Stimulated activated CD4-positive, alpha-beta T cell treated with anti-CD3 and anti-CD28 coated beads, Interleukin-1b, Interleukin-23, amount 100 ng/mL, for 24 hours (primary cell): ENCODE measurements at regions not wholly inside any gene's neighbourhood (a gene's known extent, or its start where the extent isn't known, plus 50 kb on each side); places are given as distances from the start of the nearest gene placed in this dataset.

Source experiments
- DNase-seq, 4 experiments: peaks; one replicate each; pipeline ENCODE4 v3.0.0-alpha.2; 2020; ENCODE audit warnings: low read depth in 4 of 4, low spot score in 1 of 4

- DNase-seq: no peak
Observed at GRCh38 chr1:208511242-208511860, 267.2 kb upstream of the PLXNA2 start.

DNA sequence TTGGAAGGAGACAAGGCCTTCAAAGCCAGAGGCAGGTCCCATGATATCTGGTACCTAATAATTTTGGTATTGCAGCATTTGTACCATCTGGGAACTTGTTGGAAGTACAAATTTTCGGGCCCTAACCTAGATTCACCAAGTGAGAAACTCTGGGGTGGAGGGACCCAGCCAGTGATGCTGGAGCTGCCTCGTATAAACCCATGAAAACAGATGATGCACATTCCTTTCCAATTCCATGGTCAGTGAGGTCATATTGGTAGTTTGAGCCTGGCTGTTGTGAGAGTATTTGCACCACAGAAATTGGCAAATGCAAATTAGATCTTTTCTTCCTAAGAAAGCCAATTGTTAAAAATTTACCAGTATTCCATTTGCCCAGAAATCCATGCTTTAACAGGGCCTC is 269.6 kb upstream of the PLXNA2 start:
- DNase-seq: no peak

GRCh38 chr1:208515129-208515528 is 270.9 kb upstream of the PLXNA2 start:
- no peak for DNase-seq

DNA sequence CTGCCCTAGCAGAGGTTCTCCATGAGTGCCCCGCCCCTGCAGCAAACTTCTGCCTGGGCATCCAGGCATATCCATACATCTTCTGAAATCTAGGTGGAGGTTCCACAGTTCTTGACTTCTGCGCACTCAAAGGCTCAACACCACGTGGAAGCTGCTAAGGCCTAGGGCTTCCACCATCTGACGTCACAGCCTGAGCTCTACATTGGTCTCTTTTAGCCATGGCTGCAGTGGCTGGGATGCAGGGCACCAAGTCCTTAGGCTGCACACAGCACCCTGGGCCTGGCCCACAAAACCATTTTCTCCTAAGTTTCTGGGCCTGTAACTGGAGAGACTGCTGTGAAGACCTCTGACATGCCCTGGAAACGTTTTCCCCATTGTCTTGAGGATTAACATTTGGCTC is 272.6 kb upstream of the PLXNA2 start:
- DNase-seq: no peak

DNA sequence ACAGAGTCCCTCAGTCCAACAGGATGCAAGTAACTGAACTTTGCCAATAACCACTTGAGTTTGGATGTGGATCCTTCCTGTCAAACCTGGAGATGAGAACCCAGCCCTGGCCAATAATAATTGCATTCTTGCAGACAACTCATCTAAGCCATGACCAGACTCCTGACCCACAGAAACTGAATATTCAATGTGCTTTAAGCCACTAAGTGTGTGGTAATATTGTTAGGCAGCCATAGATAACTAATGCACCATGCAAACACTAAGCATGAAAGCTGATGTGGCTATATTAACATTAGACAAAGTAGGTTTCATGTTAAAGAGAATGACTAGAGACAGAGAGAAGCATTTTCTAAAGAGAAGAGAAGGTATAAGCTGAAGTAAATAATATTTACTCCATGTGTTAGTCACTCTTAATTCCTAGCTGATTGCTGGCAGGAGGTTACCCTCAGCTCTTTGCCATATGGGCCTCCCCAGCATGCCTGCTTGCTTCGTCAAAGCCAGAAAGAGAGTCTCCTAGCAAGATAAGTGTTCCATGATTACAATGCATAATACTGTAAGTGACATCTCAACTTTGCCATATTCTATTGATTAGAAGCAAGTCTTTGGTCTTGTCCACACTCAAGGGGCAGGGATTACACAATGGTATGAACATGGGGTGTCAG is 276.4 kb upstream of the PLXNA2 start:
- no peak for DNase-seq

GRCh38 chr1:208521534-208521933 is 277.4 kb upstream of the PLXNA2 start:
- DNase-seq: no peak

DNA sequence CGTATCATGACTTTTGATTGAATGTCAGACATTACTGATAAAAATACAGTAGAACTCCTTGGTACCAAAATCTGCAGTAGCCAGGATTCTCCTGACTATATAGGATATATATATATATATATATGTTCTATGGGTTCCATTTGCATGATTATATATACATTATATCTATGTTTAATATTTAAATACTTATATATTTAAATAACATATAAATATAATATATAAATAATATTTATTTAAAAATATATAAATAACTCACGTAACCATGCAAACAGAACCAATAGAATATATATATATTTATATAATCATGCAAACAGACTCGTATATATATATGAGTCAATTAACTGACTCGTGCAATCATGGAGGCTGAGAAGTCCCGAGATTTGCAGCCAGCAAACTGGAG is 278.8 kb upstream of the PLXNA2 start:
- no peak for DNase-seq

DNA sequence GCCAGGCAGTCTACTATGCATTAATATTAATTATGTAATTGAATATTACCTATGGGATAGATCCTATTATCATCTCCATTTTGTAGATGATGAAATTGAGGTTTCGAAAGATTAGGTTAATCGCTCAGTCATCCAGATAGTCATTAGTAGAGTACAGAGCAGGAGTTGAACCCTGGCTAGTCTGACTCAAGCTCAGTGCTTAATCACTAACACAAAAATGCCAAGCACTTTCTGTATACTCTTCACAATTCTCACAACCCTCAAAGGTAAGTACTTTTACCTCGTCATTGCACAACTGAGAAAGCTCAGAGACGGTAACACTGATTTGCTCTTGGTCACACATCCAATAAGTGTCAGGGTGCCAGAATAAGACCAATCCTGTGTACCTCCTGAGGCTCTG is 280.2 kb upstream of the PLXNA2 start:
- no peak for DNase-seq

GRCh38 chr1:208524925-208525324 is 280.7 kb upstream of the PLXNA2 start:
- DNase-seq: no peak

- no peak for DNase-seq
Observed at GRCh38 chr1:208525417-208525816, 281.2 kb upstream of the PLXNA2 start.

DNA sequence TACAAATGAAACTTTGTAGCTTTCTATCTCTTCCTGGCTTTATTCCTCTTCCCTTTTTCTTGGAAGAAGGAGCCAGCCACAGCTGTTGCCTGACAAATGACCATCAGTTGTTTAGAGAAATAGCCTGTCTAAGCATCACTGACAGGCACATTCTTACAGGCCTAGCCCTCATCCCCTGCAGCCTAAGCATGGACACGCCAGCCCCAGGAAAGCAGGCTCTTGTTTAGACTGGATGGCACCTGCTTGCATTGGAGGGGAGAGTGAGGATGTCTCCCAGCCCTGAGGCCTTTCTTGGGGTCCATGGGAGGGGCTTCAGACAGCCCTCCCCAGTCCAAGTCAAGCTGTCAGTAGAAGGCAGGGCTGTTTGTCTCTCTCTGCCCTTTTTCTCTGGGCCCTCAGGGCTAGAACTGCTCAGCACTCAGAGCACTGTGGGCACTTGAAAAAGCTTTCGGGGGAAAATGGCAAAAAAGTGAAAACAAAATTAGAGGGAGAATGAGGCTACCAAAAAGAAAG is 282.5 kb upstream of the PLXNA2 start:
- DNase-seq: no peak

DNA sequence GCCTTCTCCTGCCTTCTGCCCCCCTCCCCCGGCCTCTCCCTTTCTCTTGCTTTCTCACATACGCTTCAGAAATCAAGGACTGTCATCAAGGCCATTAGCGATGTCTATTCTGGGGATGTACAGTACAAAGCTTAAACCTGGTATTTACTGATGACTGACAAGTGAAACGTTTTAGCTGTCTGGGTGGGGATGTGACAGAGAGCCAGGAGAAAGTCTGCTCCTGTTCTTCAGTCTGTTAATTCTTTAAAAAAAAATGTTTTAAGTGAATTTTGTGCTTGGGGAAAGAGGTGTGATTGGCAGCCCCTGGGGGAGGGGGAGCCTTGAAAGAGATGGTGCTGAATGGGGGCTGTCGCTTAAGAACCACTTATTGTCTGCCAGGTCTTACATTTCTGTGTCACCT is 283.0 kb upstream of the PLXNA2 start:
- no peak for DNase-seq

GRCh38 chr1:208528578-208529240 is 284.5 kb upstream of the PLXNA2 start:
- DNase-seq: no peak

DNA sequence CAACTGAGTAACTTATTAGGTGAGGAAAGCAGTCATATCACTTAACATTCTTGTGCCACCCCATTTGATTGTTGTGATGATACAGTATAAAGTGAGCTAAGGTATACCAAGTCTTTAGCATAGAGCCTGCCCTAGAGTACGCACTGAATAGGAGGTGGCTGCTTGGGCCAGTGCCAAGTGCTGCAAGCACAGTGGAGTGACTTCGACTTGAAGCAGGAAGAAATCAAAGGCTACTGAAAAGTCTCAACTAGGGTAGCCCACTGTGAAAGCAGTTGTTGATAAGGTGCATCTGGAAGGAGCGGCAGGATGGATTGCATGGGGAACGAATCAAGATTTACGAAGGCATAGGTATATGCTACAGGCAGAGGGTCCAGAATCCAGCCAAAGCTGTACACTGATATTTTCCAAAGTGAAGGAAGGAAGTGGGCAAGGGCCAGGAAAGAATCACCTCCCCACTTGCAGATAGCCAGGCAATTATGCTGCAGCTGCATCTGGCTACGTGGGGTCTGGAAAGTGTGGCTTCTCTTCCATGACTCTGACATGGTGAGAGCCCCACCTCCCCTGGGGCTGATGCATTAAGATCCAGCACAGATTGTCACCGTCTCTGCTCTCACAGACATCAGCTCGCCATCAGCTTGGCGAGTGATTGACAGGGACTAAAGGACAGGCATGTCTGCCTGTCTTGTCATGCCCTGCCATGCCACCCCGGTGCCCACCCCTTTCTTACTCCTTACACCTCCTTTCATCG is 287.0 kb upstream of the PLXNA2 start:
- DNase-seq: no peak

GRCh38 chr1:208533746-208534598 is 289.8 kb upstream of the PLXNA2 start:
- no peak for DNase-seq

DNA sequence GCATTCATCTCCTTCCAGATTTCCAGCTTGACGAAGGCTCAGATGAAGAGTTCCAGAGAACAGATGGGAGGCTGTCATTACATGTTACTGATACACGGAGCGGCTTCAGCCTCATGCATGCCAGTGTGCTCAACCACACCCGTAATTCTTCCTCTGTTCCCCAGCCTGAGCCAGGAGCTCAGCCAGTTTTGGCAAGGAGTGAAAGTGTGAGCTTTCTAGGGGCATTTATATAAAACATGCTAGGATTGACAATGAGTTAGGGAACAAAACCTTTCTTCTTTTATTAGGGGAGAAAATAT is 290.4 kb upstream of the PLXNA2 start:
- no peak for DNase-seq

DNA sequence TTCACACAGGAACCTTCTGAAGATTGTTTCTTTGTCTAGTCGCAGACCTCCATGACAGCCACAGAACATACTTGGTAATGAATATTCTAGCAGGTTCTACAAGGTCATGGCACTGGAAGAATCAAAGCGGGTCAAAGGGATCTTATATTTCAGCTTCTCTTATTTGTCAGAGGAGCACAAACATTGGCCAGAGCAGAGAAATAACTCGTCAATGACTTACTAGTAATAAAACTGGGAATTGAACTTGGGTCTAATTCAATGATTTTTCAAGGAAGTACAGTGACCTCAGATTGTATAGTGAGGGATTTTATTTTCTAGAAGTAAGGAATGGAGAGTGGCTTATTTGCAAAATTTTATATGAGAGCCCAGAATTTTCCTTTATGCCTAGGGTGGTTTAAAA is 290.8 kb upstream of the PLXNA2 start:
- DNase-seq: no peak

DNA sequence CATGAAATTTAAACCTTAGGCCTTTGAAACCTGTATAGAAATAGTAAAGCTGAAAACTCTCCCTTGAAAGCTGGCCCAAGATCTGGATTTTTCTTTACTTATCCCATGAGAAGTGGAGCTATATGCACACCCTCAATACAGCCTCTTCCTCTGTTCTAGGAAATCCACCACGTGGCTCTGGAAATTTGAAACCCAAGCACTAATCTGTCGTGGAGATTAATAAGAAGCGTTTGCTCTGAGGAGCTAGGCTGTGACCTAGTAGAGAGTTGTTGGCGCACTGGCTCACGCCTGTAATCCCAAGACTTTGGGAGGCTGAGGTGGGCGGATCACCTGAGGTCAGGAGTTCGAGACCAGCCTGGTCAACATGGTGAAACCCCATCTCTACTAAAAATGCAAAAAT is 291.3 kb upstream of the PLXNA2 start:
- DNase-seq: no peak

GRCh38 chr1:208536212-208536611 is 292.0 kb upstream of the PLXNA2 start:
- DNase-seq: no peak

DNA sequence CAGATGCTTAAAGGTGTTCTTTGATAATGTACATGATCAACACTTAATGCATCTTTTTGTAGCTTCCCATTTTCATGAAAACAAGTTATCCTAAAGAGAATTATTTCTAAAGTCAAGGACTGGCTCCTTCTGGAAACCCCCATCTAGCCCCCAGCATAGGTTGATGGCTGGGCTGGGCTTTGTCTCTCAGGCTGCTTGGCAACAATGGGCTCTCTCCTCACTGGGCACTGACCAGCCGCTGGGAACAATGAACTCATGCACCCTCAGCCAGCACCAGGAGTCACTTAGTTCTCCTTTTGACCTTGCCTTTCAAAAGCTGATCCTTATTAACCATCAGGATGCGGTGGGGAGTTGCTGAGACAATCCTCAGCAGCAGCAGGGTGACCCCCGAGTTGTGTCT is 293.0 kb upstream of the PLXNA2 start:
- DNase-seq: no peak

DNA sequence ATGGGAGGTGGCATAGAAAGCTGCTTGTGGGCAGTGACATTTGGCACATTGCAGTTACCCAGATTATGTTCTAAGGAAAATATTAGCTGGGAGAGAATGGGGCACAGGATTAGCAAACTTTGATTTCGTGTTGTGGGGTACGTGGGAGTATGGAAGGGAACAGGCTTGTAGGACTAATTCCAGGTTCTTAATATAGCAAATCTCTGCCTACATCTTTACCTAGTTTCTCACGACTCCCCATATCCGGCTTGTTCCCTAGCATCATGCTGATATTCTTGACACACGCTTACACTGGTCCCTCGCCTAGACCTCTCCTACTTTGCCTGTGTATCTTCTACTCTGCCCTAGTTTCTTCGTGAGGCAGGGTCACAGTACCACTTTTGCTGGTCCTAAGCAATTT is 293.9 kb upstream of the PLXNA2 start:
- DNase-seq: no peak
